ENCODE measurements at regions not wholly inside any gene's neighbourhood (a gene's known extent, or its start where the extent isn't known, plus 50 kb on each side); places are given as distances from the start of the nearest gene placed in this dataset.

DNA sequence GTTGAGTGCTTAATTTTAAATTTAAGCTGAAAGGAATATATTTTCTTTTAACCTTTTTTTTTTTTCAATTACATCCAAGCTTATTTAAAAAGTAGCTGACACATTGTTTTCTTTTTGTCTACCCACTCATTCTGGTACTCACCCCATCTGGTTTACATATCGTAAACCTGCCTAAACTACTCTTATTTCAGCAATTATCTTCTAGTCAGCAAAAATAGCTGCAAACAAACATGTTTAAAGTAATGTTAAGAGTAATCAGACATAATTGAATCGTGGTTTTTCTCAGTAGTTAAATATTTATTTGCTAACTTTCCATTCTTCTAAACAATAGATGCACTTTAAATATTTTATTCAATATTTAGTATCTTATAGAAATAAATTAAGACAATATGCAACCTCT, 492.7 kb upstream of the MGAT4C start:
- TF ChIP-seq NFRKB (IDR thresholded peaks at IDR 0.05) (no peak), SP1 (IDR thresholded peaks at IDR 0.05) (no peak), BHLHE40 (IDR thresholded peaks at IDR 0.05; ENCODE audit: borderline replicate concordance) (no peak), HDGF (IDR thresholded peaks at IDR 0.05; ENCODE audit: borderline replicate concordance) (no peak), FOXA1 (IDR thresholded peaks at IDR 0.05) (no peak), ELF4 (IDR thresholded peaks at IDR 0.05) (no peak), SUZ12 (IDR thresholded peaks at IDR 0.05) (no peak)

All from HEK293T (cell line).